ENCODE measurements at regions not wholly inside any gene's neighbourhood (a gene's known extent, or its start where the extent isn't known, plus 50 kb on each side); places are given as distances from the start of the nearest gene placed in this dataset.

GRCh38 chr9:7932767-7933166 lies 133.2 kb upstream of the DMAC1 start:
- Histone ChIP-seq H3K4me3 (replicated peaks in 1 of 3; ENCODE audit: insufficient read depth in 1 of 3, low read depth in 2 of 3, low read length in 3 of 3) (no peak overlapping the region), H3K9ac (ENCODE audit: insufficient read depth, low read depth, low read length) (no peak overlapping the region), H3K4me1 (ENCODE audit: insufficient read depth, low read length) (no peaks in the 10 kb centered on the region), H3K9me3 (ENCODE audit: low read length) (no peaks in the 10 kb centered on the region), H2AFZ (ENCODE audit: low read length) (no peak overlapping the region), H3K36me3 (replicated peaks in 1 of 2; ENCODE audit: control insufficient read depth in 1 of 2, insufficient read depth in 2 of 2, low read length in 2 of 2) (no peaks in the 10 kb centered on the region), H3K79me2 (ENCODE audit: insufficient read depth, low read length) (no peaks in the 10 kb centered on the region), H3K27me3 (ENCODE audit: control insufficient read depth in 1 of 2, insufficient read depth in 2 of 2, low read length in 2 of 2) (no peaks in the 10 kb centered on the region), H4K20me1 (ENCODE audit: insufficient read depth, low read length) (no peaks in the 10 kb centered on the region), H3K4me2 (ENCODE audit: low read depth, low read length) (no peak overlapping the region), H3K27ac (ENCODE audit: extremely low read length, insufficient read depth, low read length) (no peak overlapping the region)
- BruUV-seq (replicated peaks): no TSS peak
- ChIA-PET POLR2A (no interaction called here), CTCF (ENCODE audit: low intra/inter-chr PET ratio, low total read pairs) (no interaction called here)
- intact Hi-C loops (cut with micrococcal nuclease; ENCODE audit: unreplicated experiment): no loop called here
- TF ChIP-seq ZFP91 (CRISPR knock-in tag; IDR thresholded peaks at IDR 0.05; ENCODE audit: borderline replicate concordance) (no peak), FIP1L1 (IDR thresholded peaks at IDR 0.05; ENCODE audit: borderline replicate concordance, insufficient read depth, low read depth, low read length) (no peak), IRX3 (CRISPR knock-in tag; IDR thresholded peaks at IDR 0.05; ENCODE audit: borderline replicate concordance, low read depth) (no peak), ZFP90 (CRISPR knock-in tag; IDR thresholded peaks at IDR 0.05; ENCODE audit: borderline replicate concordance) (no peak), STAT5B (CRISPR knock-in tag; IDR thresholded peaks at IDR 0.05) (no peak), ZMAT5 (CRISPR knock-in tag; IDR thresholded peaks at IDR 0.05; ENCODE audit: borderline replicate concordance, low read depth) (no peak), NFAT5 (CRISPR knock-in tag; IDR thresholded peaks at IDR 0.05) (no peak), MLLT10 (CRISPR knock-in tag; IDR thresholded peaks at IDR 0.05) (no peak), SETDB1 (CRISPR knock-in tag; IDR thresholded peaks at IDR 0.05; ENCODE audit: borderline replicate concordance) (no peak), ZNF274 (CRISPR knock-in tag; IDR thresholded peaks at IDR 0.05) (no peak), ZFP36L2 (CRISPR knock-in tag; IDR thresholded peaks at IDR 0.05) (no peak), ZNF639 (CRISPR knock-in tag; conservative IDR thresholded peaks at IDR 0.05) (no peak), DMAP1 (CRISPR knock-in tag; IDR thresholded peaks at IDR 0.05) (no peak), ZNF766 (CRISPR knock-in tag; IDR thresholded peaks at IDR 0.05; ENCODE audit: borderline replicate concordance) (no peak), FLYWCH1 (CRISPR knock-in tag; IDR thresholded peaks at IDR 0.05) (no peak), MYC (CRISPR knock-in tag; IDR thresholded peaks at IDR 0.05; ENCODE audit: borderline replicate concordance) (no peak), KLF11 (CRISPR knock-in tag; IDR thresholded peaks at IDR 0.05) (no peak)
- ATAC-seq: no peak
- FAIRE-seq: no peak
- 0% methylated on average over 4 of the region's 4 CpGs for WGBS (ENCODE audit: low lambda C conversion rate)
- no peak for DNase-seq (ENCODE audit: low spot score)
- in situ Hi-C loops (cut with HindIII; ENCODE audit: extremely low pct_ligation_motif_present, low pct_unique_long_range_greater_than_20kb): no loop called here
